OCI-LY1 (cell line): ENCODE measurements at regions not wholly inside any gene's neighbourhood (a gene's known extent, or its start where the extent isn't known, plus 50 kb on each side); places are given as distances from the start of the nearest gene placed in this dataset.

Experiments
- CTCF ChIP-seq: fragments of 200-600 bp; sonication (generic), shearing (Covaris generic); IDR thresholded peaks from 2 replicates; pipeline ENCODE4 v1.5.1; 2017; ENCODE audit warnings: mild to moderate bottlenecking, antibody characterized with exemption, low read length, moderate library complexity, mixed read lengths
- EZH2 ChIP-seq: fragments of 200-600 bp; sonication (generic), shearing (Covaris generic); IDR thresholded peaks from 2 replicates; pipeline ENCODE4 v1.8.0; 2017; ENCODE audit warnings: borderline replicate concordance, mixed run types, mild to moderate bottlenecking, antibody characterized with exemption, low read length, moderate library complexity, mixed read lengths

GRCh38 chr10:84908491-84908890, 580.1 kb downstream of the CCSER2 start:
- TF ChIP-seq CTCF, result no peak
- TF ChIP-seq EZH2, result no peak
